OCI-LY3 (cell line): ENCODE measurements at regions not wholly inside any gene's neighbourhood (a gene's known extent, or its start where the extent isn't known, plus 50 kb on each side); places are given as distances from the start of the nearest gene placed in this dataset.

ENCODE experiments used
- EZH2phosphoT487 ChIP-seq: fragments of 200-600 bp; shearing (Covaris generic); IDR thresholded peaks from 2 replicates; pipeline ENCODE4 v1.6.1; 2018; ENCODE audit warnings: antibody characterized with exemption, mixed run types, low read depth
- TF ChIP-seq, protein P1 (sequence below): fragments of 200-600, 300-600 bp; sonication (generic); IDR thresholded peaks from 2 replicates; pipeline ENCODE4 v1.5.1; 2014; ENCODE audit warnings: antibody characterized with exemption, low read length, low read depth

DNA sequence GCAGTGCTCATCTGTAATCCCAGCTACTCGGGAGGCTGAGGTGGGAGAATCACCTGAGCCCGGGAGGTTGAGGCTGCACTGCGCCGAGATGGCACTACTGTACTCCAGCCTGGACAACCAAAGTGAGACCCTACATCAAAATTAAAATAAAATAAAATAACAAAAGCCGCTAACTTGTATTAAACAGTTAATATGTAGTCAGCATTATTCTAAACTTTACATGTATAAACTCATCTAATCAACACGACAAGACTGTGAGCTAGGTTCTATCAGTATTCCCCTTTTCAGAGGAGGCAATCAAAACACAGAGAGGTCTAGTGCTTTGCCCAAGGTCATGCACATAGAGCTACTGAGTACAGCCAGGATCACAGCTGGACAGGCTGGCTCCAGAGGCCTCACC, 111.7 kb upstream of the LINGO1 start:
- TF ChIP-seq, protein P1, sequence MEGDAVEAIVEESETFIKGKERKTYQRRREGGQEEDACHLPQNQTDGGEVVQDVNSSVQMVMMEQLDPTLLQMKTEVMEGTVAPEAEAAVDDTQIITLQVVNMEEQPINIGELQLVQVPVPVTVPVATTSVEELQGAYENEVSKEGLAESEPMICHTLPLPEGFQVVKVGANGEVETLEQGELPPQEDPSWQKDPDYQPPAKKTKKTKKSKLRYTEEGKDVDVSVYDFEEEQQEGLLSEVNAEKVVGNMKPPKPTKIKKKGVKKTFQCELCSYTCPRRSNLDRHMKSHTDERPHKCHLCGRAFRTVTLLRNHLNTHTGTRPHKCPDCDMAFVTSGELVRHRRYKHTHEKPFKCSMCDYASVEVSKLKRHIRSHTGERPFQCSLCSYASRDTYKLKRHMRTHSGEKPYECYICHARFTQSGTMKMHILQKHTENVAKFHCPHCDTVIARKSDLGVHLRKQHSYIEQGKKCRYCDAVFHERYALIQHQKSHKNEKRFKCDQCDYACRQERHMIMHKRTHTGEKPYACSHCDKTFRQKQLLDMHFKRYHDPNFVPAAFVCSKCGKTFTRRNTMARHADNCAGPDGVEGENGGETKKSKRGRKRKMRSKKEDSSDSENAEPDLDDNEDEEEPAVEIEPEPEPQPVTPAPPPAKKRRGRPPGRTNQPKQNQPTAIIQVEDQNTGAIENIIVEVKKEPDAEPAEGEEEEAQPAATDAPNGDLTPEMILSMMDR = no peak
- TF ChIP-seq EZH2phosphoT487 = no peak
